A549 (cell line): ENCODE measurements at regions not wholly inside any gene's neighbourhood (a gene's known extent, or its start where the extent isn't known, plus 50 kb on each side); places are given as distances from the start of the nearest gene placed in this dataset.

Source experiments
- ATAC-seq, 2 experiments: fragments of 200-7000 bp in 1 of 2; fragments of >200 bp in 1 of 2; cut with Nextera tagmentation in 1 of 2; cut with Tn5 transposase in 1 of 2; 3 replicates each; pipeline versions ENCODE4 v1.8.0 to v1.9.1; 2018 to 2020; ENCODE audit warnings: mild to moderate bottlenecking in 1 of 2, moderate library complexity in 1 of 2
- CTCF ChIA-PET: fragments of 300-600 bp; sonication (Branson Sonifier 250); formaldehyde crosslinking; extraction: SDS; loops from one replicate; lab custom pipeline; 2021; ENCODE audit warnings: antibody characterized with exemption, inconsistent platforms; lab: Yijun Ruan, JAX
- POLR2A ChIA-PET: fragments of 350-600 bp; formaldehyde crosslinking; extraction: SDS; loops from one replicate; lab custom pipeline; 2021; ENCODE audit warnings: antibody characterized with exemption, inconsistent platforms; lab: Yijun Ruan, JAX
- DNase-seq, 2 experiments: peaks; one replicate each; pipeline versions ENCODE4 v3.0.0 to v3.0.0-alpha.2; 2011 to 2016; ENCODE audit warnings: low read depth in 1 of 2, low spot score in 1 of 2
- FAIRE-seq: peaks from 2 replicates; lab custom pipeline; 2011; peaks lifted over from hg19 to GRCh38; lab: Jason Lieb, UNC
- H3K27ac ChIP-seq, 2 experiments: fragments of >200 bp; sonication (Bioruptor Twin); formaldehyde crosslinking; 3 replicates each; pipeline ENCODE4 v1.5.1; 2016 to 2017
- H3K4me1 ChIP-seq: fragments of >200 bp; sonication (Bioruptor Twin); formaldehyde crosslinking; 3 replicates; pipeline ENCODE4 v1.6.1; 2016
- H3K4me2 ChIP-seq: fragments of >200 bp; sonication (Bioruptor Twin); formaldehyde crosslinking; 3 replicates; pipeline ENCODE4 v1.6.1; 2016
- H3K4me3 ChIP-seq: fragments of >200 bp; sonication (Bioruptor Twin); formaldehyde crosslinking; 3 replicates; pipeline ENCODE4 v1.5.1; 2016
- H3K9me3 ChIP-seq: fragments of >200 bp; sonication (Bioruptor Twin); formaldehyde crosslinking; 3 replicates; pipeline ENCODE4 v1.6.1; 2016
- EHF ChIP-seq: fragments of 250-450 bp; sonication (Bioruptor Pico); IDR thresholded peaks from 2 replicates; pipeline ENCODE4 v1.5.0; 2020; ENCODE audit warnings: mild to moderate bottlenecking
- EHMT2 ChIP-seq: fragments of 200-600 bp; sonication (generic); IDR thresholded peaks from 2 replicates; pipeline ENCODE4 v1.6.1; 2016; ENCODE audit warnings: antibody characterized with exemption, low read depth, mild to moderate bottlenecking, moderate library complexity
- EP300 ChIP-seq, 2 experiments: fragments of >200 bp; sonication (Bioruptor Twin); formaldehyde crosslinking; IDR thresholded peaks; 2 replicates in 1 of 2; 3 replicates in 1 of 2; pipeline ENCODE4 v1.6.1; 2016 to 2017
- FOSL2 ChIP-seq, 2 experiments: fragments of 450-650 bp in 1 of 2; fragments of >200 bp in 1 of 2; sonication (Bioruptor Twin) in 1 of 2; formaldehyde crosslinking; IDR thresholded peaks; 2 replicates each; pipeline versions ENCODE4 v1.5.0 to v1.6.1; 2016 to 2020; ENCODE audit warnings: mild to moderate bottlenecking in 1 of 2, moderate library complexity in 1 of 2
- GATA3 ChIP-seq: IDR thresholded peaks from 2 replicates; pipeline ENCODE4 v1.6.1; 2012; ENCODE audit warnings: borderline replicate concordance
- JUN ChIP-seq, 2 experiments: fragments of >200 bp; sonication (Bioruptor Twin); formaldehyde crosslinking; IDR thresholded peaks; 2 replicates in 1 of 2; 3 replicates in 1 of 2; pipeline ENCODE4 v1.6.1; 2016 to 2017
- KDM5A ChIP-seq: fragments of 200-600 bp; sonication (generic); IDR thresholded peaks from 2 replicates; pipeline ENCODE4 v1.6.1; 2016; ENCODE audit warnings: antibody characterized with exemption, mild to moderate bottlenecking
- MAZ ChIP-seq: fragments of 150-350 bp; IDR thresholded peaks from 2 replicates; pipeline ENCODE4 v1.6.1; 2014; ENCODE audit warnings: antibody characterized with exemption, low read depth, low read length, borderline replicate concordance
- NFE2L2 ChIP-seq: fragments of 150-350 bp; conservative IDR thresholded peaks from 2 replicates; pipeline ENCODE4 v1.6.1; 2014; ENCODE audit warnings: low read length
- NPAS2 ChIP-seq: fragments of 250-450 bp; sonication (Bioruptor Pico); IDR thresholded peaks from 2 replicates; pipeline ENCODE4 v1.8.0; 2022; ENCODE audit warnings: mild to moderate bottlenecking, moderate library complexity, borderline replicate concordance
- NR3C1 ChIP-seq: fragments of >200 bp; sonication (Bioruptor Twin); formaldehyde crosslinking; IDR thresholded peaks from 3 replicates; pipeline ENCODE4 v1.6.1; 2017
- PHF8 ChIP-seq: fragments of 200-600 bp; sonication (generic); IDR thresholded peaks from 2 replicates; pipeline ENCODE4 v1.6.1; 2016; ENCODE audit warnings: low read depth, mild to moderate bottlenecking, antibody characterized with exemption, moderate library complexity, borderline replicate concordance
- RARB ChIP-seq: fragments of 250-450 bp; sonication (Bioruptor Pico); IDR thresholded peaks from 2 replicates; pipeline ENCODE4 v1.8.0; 2021; ENCODE audit warnings: mild to moderate bottlenecking, moderate library complexity
- RFX5 ChIP-seq: fragments of 450-650 bp; IDR thresholded peaks from 2 replicates; pipeline ENCODE4 v1.7.1; 2014; ENCODE audit warnings: antibody characterized with exemption, mild to moderate bottlenecking, moderate library complexity
- RNF2 ChIP-seq: fragments of 200-600 bp; sonication (generic); IDR thresholded peaks from 2 replicates; pipeline ENCODE4 v1.6.1; 2016; ENCODE audit warnings: low read depth, mild to moderate bottlenecking, antibody characterized with exemption, moderate library complexity, borderline replicate concordance
- SMC3 ChIP-seq: fragments of >200 bp; sonication (Bioruptor Twin); formaldehyde crosslinking; IDR thresholded peaks from 3 replicates; pipeline ENCODE4 v1.6.1; 2018; ENCODE audit warnings: inconsistent platforms
- ZFP36 ChIP-seq: fragments of 450-650 bp; IDR thresholded peaks from 2 replicates; pipeline ENCODE4 v1.6.1; 2014; ENCODE audit warnings: borderline replicate concordance; ENCODE audit not compliant: partially characterized antibody
- ZNF302 ChIP-seq: fragments of 250-450 bp; sonication (Bioruptor Pico); IDR thresholded peaks from 2 replicates; pipeline ENCODE4 v1.9.0; 2021; ENCODE audit warnings: inconsistent platforms, mild to moderate bottlenecking, moderate library complexity
- ZSCAN20 ChIP-seq: fragments of 250-450 bp; sonication (Bioruptor Pico); IDR thresholded peaks from 2 replicates; pipeline ENCODE4 v1.8.0; 2022; ENCODE audit warnings: mild to moderate bottlenecking, moderate library complexity
- WGBS: methylation state at CpG from one replicate; pipeline ENCODE4 v1.1.6; 2017; ENCODE audit errors: missing lambda C conversion rate; 5-methylcytosine and 5-hydroxymethylcytosine counted together
- TF ChIP-seq, protein P1 (sequence below): fragments of 250-450 bp; sonication (Bioruptor Pico); IDR thresholded peaks from 2 replicates; pipeline ENCODE4 v1.5.0; 2020; ENCODE audit warnings: low read depth, mild to moderate bottlenecking, moderate library complexity
- TF ChIP-seq, protein P2 (sequence below): IDR thresholded peaks from 2 replicates; pipeline ENCODE4 v1.6.1; 2012
- TF ChIP-seq, protein P3 (sequence below): fragments of 150-350 bp; IDR thresholded peaks from 2 replicates; pipeline ENCODE4 v1.6.1; 2014; ENCODE audit warnings: low read depth, mild to moderate bottlenecking, low read length
- TF ChIP-seq, protein P4 (sequence below): fragments of >200 bp; sonication (Bioruptor Twin); formaldehyde crosslinking; IDR thresholded peaks from 3 replicates; pipeline ENCODE4 v1.5.1; 2016
- TF ChIP-seq, protein P5 (sequence below): fragments of 250-450 bp; sonication (Bioruptor Pico); IDR thresholded peaks from 2 replicates; pipeline ENCODE4 v1.5.0; 2021; ENCODE audit warnings: mild to moderate bottlenecking, moderate library complexity, borderline replicate concordance

DNA sequence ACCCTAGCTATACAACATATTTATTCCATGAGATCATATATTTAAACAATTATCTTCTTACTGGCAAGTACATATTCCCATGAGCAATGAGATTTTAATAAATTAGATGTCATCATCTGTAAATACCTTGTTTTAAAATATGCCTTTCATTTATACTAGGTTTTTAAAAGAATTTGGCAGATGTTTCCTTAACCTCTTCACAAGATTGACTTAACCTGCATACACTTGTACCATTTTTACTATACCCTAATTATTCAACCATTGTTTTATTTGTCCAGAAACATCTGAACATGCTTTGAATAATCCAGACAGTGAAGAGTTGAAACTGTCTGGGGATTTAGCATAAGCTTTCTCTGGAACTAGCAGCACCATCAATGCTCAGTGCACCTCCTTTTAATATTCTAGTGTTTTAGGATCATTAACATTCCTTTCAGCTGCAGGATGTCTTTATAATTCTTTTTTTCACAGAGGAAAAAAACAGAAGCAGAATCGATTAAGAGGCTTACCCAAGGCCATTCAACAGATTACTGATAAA is 188.0 kb upstream of the TENT5A start:
- POLR2A ChIA-PET = no interaction called here
- no peak for FAIRE-seq
- no peak overlapping the region for H3K4me3 ChIP-seq
- no peak overlapping the region for H3K4me2 ChIP-seq
- H3K27ac ChIP-seq = no peak overlapping the region
- peaks cover 29% of the 10 kb centered on the region for H3K4me1 ChIP-seq
- CTCF ChIA-PET = no interaction called here
- TF ChIP-seq FOSL2 (IDR thresholded peaks at IDR 0.05) (no peak), FOSL2 (CRISPR knock-in tag; IDR thresholded peaks at IDR 0.05) (no peak), RARB (no peak), EP300 (IDR thresholded peaks at IDR 0.05) (no peak)
- H3K9me3 ChIP-seq = no peaks in the 10 kb centered on the region
- 61% methylated on average over 1 of the region's 1 CpG for WGBS
- no peak for DNase-seq
- ATAC-seq = no peak

DNA sequence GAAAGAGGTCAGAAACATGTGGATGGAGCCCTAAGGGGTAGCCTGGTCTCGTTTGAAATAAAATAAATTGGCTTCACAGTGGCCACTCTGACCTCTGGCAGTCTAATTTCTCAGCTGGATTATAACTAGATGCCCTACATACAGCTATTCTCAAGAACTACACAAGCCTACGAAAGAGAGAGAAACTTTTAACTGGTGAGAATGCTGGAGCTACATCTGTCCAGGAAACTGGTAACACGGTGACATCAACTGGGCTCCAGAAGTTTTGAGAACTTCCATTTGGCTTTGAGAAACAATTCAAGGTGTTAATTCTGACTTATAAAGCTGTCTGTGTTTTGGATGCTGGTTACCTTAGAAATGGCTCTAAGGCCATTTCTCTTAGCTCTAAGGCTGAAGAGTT is 187.3 kb upstream of the TENT5A start:
- POLR2A ChIA-PET = no interaction called here
- FAIRE-seq = no peak
- no peak overlapping the region for H3K4me2 ChIP-seq
- TF ChIP-seq, protein P1, sequence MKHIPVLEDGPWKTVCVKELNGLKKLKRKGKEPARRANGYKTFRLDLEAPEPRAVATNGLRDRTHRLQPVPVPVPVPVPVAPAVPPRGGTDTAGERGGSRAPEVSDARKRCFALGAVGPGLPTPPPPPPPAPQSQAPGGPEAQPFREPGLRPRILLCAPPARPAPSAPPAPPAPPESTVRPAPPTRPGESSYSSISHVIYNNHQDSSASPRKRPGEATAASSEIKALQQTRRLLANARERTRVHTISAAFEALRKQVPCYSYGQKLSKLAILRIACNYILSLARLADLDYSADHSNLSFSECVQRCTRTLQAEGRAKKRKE (CRISPR knock-in tag) = no peak
- TF ChIP-seq ZFP36 = no peak
- no peak for TF ChIP-seq SMC3
- no peak for TF ChIP-seq KDM5A
- no peak for TF ChIP-seq JUN (IDR thresholded peaks at IDR 0.05)
- no peak for TF ChIP-seq FOSL2 (IDR thresholded peaks at IDR 0.05)
- TF ChIP-seq FOSL2 (CRISPR knock-in tag; IDR thresholded peaks at IDR 0.05) = no peak
- no peak for TF ChIP-seq EHMT2
- TF ChIP-seq, protein P2, sequence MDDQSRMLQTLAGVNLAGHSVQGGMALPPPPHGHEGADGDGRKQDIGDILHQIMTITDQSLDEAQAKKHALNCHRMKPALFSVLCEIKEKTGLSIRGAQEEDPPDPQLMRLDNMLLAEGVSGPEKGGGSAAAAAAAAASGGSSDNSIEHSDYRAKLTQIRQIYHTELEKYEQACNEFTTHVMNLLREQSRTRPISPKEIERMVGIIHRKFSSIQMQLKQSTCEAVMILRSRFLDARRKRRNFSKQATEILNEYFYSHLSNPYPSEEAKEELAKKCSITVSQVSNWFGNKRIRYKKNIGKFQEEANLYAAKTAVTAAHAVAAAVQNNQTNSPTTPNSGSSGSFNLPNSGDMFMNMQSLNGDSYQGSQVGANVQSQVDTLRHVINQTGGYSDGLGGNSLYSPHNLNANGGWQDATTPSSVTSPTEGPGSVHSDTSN = no peak
- TF ChIP-seq GATA3 = no peak
- TF ChIP-seq ZSCAN20 (CRISPR knock-in tag) = no peak
- TF ChIP-seq, protein P3, sequence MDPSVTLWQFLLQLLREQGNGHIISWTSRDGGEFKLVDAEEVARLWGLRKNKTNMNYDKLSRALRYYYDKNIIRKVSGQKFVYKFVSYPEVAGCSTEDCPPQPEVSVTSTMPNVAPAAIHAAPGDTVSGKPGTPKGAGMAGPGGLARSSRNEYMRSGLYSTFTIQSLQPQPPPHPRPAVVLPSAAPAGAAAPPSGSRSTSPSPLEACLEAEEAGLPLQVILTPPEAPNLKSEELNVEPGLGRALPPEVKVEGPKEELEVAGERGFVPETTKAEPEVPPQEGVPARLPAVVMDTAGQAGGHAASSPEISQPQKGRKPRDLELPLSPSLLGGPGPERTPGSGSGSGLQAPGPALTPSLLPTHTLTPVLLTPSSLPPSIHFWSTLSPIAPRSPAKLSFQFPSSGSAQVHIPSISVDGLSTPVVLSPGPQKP = no peak
- TF ChIP-seq RFX5 = no peak
- no peak for TF ChIP-seq NFE2L2
- no peak for TF ChIP-seq ZNF302 (CRISPR knock-in tag)
- TF ChIP-seq NPAS2 (CRISPR knock-in tag) = no peak
- no peak for TF ChIP-seq EHF (CRISPR knock-in tag)
- TF ChIP-seq, all 56 proteins: peak for 0
- Histone ChIP-seq H3K27ac (peak overlapping the region in 1 of 2 experiments; percentile 33; a peak in 1 of 6 replicates), H3K4me1 (peaks cover 29% of the 10 kb centered on the region), H3K4me3 (no peak overlapping the region), H3K9me3 (no peaks in the 10 kb centered on the region)
- WGBS = 81% methylated on average over 3 of the region's 3 CpGs
- ATAC-seq (no peak), DNase-seq (no peak)
- CTCF ChIA-PET = no interaction called here

DNA sequence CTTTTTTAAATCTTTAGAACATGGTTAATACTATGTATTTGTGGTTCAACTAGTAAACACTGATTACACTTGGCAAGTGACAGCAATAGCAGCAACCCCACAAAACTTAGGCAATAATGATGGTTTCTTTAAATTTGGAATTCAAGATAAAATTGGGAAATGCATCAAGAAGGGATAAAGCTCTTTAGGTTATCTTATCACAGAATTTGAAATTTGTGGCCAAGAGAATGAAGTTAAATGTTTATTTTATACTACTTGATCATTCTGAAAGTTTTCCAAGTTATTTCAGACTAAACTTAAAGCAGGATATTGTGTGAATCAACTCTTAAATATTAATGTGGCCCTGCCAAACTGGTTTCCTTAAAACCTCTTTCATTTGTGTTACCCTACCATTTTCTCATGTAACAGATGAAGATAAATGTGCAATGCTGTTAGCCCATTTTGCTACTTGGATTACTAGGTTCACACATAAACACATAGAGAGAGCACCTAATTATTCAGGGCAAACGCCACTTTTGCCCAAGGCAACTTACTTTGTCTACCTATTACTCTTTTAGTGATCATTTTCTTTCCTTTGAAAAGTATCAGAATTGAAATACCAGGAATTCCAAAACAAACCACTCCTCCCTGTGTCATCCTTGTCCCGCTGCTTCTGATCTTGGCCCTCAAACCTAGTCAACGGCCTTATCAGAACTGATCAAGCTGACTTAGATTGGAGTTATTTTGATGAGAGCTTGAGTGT is 186.7 kb upstream of the TENT5A start:
- peak overlapping the region in 1 of 2 experiments; percentile 60; a peak in 2 of 6 replicates for H3K27ac ChIP-seq
- ATAC-seq (no peak), FAIRE-seq (no peak)
- peaks cover 33% of the 10 kb centered on the region for H3K4me1 ChIP-seq
- POLR2A ChIA-PET = no interaction called here
- 54% methylated on average over 3 of the region's 3 CpGs for WGBS
- no peak overlapping the region for H3K4me3 ChIP-seq
- CTCF ChIA-PET = no interaction called here
- H3K9me3 ChIP-seq = no peaks in the 10 kb centered on the region
- TF ChIP-seq GATA3 = no peak
- TF ChIP-seq, protein P4, sequence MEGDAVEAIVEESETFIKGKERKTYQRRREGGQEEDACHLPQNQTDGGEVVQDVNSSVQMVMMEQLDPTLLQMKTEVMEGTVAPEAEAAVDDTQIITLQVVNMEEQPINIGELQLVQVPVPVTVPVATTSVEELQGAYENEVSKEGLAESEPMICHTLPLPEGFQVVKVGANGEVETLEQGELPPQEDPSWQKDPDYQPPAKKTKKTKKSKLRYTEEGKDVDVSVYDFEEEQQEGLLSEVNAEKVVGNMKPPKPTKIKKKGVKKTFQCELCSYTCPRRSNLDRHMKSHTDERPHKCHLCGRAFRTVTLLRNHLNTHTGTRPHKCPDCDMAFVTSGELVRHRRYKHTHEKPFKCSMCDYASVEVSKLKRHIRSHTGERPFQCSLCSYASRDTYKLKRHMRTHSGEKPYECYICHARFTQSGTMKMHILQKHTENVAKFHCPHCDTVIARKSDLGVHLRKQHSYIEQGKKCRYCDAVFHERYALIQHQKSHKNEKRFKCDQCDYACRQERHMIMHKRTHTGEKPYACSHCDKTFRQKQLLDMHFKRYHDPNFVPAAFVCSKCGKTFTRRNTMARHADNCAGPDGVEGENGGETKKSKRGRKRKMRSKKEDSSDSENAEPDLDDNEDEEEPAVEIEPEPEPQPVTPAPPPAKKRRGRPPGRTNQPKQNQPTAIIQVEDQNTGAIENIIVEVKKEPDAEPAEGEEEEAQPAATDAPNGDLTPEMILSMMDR = no peak
- no peak for TF ChIP-seq PHF8
- TF ChIP-seq MAZ = no peak
- TF ChIP-seq RNF2 = no peak
- TF ChIP-seq NR3C1 = no peak
- TF ChIP-seq, protein P5, sequence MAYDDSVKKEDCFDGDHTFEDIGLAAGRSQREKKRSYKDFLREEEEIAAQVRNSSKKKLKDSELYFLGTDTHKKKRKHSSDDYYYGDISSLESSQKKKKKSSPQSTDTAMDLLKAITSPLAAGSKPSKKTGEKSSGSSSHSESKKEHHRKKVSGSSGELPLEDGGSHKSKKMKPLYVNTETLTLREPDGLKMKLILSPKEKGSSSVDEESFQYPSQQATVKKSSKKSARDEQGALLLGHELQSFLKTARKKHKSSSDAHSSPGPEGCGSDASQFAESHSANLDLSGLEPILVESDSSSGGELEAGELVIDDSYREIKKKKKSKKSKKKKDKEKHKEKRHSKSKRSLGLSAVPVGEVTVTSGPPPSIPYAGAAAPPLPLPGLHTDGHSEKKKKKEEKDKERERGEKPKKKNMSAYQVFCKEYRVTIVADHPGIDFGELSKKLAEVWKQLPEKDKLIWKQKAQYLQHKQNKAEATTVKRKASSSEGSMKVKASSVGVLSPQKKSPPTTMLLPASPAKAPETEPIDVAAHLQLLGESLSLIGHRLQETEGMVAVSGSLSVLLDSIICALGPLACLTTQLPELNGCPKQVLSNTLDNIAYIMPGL (CRISPR knock-in tag) = no peak
- no peak for TF ChIP-seq EHMT2
- TF ChIP-seq, all 56 proteins: peak for 0
- peak overlapping the region; percentile 59; the same call in 2 of the 3 replicates for H3K4me2 ChIP-seq
- no peak for DNase-seq
